ENCODE measurements at regions not wholly inside any gene's neighbourhood (a gene's known extent, or its start where the extent isn't known, plus 50 kb on each side); places are given as distances from the start of the nearest gene placed in this dataset.

DNA sequence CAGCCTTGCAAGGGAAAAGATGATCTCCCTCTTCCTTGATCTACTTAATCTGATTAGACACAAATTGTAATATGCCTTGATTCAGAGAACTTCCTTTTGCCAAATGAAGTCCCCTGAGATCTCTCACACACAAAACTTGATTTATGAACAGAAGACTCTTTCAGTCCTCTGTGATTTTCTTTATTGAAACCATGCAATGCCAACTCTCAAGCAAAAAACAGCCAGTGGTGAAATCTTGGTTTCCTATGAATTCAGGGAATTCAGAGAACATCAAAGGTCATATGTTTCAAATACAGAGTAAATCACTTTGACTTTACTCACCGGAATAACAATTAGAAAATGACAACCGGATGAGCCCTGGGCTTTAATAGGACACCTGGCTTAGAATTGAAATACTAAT, 211.7 kb downstream of the ABHD5 start:
- DNase-seq: no peak

DNA sequence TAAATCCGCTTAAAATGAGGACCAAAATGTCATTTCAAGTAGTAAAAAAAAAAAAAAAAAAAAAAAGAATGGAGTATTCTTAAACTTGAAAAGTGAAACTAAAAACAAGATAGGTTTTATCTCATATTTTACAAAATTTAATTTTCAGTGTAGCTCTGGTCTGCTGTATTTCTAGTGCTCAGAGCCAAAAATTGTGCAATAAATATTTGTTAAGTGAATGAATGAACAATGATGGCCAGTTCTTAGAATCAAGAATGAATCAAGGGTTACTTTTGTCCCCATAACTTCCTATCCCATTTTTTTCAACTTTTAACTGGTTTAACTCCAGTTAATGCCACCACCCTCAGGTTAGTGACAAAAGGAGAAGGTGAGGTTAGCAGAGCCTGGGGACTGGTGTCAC, 214.4 kb downstream of the ABHD5 start:
- no peak for DNase-seq

DNA sequence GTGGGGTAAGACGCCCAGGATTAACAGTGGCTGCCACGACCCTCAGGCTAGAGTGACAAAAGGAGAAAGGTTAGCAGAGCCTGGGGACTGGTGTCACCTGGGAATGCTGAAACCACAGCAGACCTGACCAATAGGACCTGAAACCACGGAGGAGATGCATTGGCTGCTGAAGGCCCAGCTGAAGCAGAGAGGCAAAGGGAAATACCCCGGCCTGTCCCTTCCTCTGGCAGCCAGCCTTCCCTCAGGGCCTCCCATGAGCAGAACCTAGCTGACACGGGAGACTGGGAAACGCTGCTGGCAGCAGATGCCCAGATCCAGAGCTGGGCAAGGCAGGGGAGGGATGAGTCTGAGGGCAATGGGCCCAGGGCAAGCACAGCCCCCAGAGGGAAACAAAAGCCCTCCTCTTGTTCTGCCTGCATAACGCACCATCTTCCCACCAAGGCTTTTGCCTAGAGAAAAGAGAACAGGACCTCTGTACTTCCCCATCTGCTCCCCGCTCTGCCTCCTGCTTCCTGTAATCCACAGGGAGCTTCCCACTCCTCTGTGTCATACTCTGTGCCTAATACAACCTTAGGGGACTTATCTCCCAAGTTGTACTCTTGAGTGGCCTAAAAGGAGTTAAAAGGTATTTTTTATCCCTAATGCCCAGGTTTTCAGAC, 216.2 kb downstream of the ABHD5 start:
- no peak for DNase-seq

DNA sequence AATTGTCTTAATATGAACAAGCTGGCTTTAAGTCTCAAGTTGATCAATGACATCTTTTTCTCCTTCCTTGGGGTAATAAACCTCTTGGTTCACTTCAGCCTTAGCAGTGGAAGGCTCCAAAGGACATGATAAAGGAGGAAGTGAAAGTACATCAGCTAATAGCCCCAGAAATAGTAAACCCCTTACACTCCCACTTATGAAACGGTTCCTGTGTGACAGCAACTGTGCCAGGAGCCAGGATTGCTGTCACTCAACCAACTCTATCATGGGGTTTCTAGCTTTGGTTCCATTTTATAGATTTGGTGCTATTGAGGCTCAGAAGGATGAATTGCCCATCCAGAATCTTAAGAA, 216.7 kb downstream of the ABHD5 start:
- DNase-seq: no peak

DNA sequence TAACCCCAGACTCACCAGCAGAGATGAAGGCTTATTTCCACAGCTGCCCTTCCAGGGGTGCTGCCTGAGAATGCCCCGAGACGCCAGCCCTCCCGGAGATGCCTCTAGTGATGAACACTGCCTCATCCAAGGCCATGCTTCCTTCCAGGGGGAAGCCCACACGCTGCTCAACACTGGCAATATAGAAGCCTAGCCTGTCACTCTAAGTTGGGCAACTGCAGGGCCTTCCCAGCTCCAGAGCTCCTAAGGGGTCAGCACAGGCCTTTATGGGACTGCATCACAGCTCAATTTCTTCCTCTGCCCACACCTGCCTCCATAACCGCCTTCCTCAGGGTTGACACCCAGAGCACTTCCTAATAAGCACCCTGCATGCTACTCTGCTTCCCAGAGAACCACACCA, 217.7 kb downstream of the ABHD5 start:
- DNase-seq: no peak

DNA sequence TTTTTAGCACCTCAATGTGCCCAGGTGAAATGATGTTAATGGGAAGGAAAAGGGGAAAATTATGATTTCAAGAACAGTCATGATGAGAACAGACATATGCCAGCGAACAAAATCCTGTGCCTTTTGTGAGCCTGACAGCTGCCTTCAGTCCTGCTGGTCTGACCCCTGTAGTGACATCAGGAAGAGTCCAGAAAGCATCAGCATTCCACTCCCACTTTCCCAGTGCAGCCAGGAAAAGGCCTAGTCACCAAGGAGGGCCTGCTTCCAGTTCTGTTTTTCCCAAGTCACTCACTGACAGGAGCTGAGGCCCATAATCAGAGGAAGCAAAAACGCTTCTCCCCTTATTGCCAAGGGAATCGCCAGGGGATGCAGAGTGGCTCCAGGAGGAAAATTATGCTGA, 218.4 kb downstream of the ABHD5 start:
- no peak for DNase-seq

DNA sequence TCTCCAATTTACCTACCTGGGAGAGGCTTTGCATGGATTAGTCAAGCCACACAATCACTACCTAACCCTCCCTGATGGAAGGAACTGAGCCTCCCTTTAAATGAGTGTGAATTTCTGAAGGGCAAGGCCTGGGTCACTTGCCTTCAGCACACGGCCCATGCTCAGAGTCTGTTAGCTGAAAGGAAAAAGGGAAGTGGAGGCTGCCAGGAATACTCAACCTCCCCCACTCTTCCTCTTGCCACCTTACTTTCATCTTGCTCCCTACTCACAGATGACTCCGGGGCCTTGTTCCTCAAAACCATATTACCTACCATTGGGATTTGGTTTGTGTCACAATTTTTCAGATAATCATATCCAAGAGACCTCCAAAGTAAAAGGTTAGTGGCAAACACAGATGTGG, 220.0 kb downstream of the ABHD5 start:
- no peak for DNase-seq

DNA sequence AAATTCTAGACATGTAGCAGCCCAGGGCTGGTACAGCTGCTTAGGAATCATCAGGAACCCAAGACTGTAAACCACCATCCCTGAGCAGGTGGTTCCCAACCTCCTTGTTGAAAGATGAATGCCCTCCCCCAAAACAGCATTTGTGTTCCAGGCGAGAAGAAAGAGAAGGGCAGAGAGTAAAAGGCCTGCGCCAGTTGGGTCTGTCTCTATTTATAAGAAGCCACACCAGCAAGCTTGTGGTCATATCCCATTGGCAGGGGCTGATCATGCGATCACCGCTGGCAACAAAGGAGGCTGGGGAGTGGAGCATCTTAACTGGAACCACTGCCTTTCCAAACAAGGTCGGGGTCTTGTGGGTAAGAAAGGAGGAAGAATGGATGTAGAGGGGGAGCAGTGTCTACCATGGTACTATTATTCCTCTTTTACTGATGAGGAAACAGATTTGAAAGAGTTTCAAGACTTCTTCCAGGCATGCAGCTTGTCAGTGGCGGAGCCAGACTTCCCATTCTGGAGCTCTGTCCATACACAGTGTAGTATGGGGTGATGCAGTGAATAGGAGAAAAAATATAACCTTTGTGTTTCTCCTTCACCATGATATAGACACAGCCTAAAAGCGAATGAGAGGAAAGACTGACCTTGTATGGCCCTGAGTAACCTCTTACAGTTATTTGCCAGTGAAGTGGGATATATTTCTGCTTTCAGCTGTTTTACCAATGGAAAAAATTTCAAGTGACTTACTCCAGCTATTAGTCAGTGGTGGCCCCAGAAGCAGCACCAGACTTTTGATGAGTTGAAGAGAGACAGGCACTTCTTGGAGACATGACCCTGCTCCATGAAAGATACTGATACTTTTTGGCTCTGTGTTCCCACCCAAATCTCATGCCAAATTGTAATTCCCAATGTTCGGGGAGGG, 222.6 kb downstream of the ABHD5 start:
- DNase-seq: no peak

DNA sequence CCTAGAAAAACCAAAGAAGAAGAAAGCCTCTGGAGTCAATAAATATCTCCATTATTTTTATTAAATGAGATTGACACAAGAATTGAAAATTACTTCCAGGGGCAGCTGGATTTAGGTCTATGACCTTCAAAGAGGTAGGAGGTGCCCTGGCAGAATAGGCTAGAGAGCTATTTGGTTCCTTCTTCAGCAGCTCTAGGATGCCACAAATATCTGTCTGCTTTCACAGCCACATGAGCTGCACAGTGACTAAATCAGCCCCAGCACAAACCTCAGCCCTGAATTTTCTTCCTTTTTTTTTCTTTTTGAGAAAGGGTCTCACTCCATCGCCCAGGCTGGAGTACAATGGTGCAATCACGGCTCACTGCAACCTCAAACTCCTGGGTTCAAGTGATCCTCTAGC, 223.5 kb downstream of the ABHD5 start:
- DNase-seq: no peak

DNA sequence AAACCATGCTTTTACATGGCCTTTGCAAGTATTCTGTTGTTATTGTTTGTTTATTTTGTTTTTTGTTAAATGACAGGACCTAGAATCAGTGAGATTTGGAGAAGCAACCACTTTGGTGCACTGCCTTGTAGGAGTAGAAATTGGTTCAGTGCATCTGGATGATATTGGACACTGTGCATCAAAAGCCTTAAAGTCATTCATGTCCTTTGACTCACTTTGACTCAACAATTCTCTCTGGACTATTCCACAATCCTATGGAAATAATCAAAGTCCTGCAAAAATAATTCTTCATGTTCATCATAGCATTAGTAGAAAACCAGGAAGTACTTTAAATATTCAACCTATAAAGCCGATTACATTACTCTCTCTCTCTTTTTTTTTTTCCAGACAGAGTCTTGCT, 224.8 kb downstream of the ABHD5 start:
- no peak for DNase-seq

DNA sequence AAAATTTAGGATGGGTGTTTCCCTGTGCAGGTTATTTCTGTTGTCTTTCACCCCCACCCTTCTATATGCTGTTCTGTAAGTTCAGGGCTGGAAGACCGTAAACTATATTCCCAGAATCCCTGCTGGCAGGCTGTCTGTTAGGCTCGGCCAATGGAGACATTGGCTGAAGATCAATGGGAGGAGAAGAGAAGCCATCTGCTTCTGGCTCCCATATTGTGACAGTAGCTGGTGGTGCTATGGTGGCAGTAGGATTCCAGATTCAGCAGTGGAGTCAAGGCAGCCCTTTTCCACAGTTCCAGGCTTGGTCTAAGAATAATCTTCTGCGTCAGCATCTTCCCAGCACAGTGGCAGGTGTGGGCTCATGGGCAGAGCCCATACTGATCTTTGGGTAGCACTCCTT, 226.6 kb downstream of the ABHD5 start:
- DNase-seq: no peak

DNA sequence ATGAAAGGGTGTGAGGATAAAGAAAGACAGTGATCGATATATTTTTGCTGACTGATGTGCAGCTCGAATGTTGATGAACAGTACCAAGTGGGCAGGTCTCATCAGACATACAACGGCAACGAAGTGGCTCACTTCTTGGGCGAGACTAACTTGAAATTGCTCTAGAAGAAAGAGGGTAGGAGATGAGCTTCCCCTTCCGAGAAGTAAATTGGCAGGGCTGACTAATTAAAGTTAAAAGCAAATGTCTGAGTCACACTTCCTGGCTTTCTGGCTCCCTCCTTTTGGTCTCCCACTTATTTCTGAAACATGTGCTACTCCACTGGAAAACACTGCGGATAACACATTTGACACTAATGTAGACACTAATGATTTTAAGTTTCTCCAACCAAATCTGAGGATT, 228.3 kb downstream of the ABHD5 start:
- DNase-seq: no peak

DNA sequence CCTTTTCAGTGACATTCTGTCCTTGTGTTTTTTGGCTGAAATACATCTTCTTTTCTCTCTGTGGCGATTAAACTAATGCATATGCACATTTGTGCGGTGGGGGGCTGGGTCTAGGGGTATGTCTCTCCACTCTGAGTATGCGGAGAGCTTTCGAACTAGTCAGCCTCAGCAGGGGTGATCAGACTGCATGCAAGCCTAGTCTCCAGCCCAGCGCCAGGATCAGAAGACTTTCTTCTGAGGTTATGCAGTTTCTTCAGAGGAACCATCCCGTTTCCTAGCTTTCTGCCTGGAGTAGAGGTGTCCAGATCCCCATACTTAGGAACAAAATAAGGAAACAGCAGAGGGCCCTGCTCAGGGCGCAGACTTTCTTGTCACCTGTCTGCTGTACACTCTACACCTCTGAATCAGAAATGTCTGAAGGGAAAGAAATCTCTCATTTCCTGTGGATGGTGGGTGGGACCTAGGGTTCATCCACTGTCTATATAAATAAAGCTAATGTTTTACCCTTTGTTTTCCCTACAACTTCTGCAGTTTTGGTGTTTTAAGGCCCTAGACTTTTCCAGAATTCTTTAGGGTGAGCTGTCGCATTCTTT, 230.4 kb downstream of the ABHD5 start:
- no peak for DNase-seq

DNA sequence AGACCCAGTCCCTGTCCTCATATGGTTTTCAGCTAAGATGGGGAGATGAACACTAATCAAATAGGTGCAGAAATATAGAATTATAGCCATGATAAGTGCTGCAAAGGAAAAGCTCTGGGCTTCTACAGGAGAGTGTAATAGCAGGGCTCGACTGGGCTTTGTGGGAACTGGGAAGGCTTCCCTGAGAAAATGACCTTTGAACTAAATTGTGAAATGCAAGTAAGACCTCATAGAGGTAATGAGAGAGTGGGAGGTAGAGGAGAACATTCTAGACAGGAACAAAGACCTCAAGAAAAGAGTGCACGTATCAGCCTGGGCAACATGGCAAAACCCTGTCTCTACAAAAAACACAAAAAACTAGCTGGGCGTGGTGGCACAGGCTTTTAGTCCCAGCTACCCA, 231.6 kb downstream of the ABHD5 start:
- DNase-seq: no peak

DNA sequence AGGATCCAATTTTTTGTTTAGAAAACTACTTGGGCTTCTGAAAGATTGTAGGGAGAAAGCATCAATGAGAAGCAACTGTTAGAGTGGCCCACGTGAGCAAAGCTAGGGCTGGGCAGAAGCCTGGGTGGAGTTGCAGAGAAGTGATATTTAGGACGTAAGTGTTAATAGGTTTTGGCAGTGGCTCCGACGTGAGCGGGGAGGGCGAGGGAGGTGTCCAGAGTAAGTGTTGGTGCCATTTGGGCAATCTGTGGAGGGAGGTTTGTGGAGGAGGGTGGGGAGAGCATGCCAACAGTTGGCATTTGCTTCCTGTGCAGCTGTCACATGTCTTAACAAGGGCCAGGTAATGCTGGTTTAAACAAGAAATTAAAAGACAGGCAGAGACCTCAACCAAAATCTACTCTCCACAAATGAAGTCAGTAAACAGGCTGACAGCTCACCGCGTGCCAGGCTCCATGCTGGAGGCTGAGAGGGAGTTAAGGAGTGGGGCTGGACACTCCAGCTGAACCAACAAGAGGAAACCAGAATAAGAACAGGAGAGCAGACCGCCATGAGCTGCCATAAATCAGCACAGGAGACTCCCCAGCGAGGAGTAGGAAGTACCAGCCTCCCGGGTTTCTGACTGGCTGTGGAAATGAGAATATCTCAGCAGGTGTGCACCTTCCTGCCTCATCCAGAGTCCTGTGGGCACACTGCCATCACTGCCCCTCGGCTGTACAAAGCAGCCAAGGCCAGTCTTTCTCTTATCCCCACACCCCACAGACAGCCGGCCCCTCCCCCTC, 232.6 kb downstream of the ABHD5 start:
- no peak for DNase-seq

DNA sequence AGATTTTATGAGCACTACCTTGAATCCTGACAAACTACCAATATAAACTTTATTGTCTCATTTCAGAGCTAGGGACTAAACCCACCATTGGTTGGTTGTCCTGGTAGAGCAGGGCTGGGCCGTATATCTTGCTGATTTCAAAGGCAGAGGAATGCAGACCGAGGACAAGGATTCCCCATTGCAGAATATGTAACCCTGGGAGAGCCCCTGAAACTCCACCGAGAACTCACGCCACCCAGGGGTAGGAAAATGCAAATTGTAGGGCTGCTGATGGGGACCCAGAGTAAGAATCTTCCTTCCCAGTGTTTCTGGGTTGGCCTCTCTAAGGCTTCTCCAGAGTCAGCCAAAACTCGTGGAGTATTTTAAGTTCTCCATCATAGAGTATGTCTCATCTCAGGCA, 235.3 kb downstream of the ABHD5 start:
- no peak for DNase-seq

DNA sequence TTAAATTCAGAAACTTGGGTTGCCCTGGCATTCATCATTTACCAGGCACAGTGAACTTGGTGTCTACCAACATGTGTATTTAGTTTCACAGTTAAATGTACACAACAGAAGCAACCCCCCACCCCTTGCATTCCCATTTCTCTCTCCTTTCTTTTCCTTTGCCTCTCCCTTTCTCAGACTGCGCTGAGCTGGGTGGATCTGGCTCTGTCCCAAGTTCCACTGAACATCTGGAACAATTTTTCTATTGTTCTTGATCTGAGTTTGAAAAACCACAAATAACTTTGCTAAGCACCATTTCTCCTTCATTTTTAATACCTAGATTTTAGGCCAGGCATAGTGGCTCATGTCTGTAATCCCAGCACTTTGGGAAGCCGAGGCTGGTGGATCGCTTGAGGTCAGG, 242.2 kb downstream of the ABHD5 start:
- DNase-seq: no peak

DNA sequence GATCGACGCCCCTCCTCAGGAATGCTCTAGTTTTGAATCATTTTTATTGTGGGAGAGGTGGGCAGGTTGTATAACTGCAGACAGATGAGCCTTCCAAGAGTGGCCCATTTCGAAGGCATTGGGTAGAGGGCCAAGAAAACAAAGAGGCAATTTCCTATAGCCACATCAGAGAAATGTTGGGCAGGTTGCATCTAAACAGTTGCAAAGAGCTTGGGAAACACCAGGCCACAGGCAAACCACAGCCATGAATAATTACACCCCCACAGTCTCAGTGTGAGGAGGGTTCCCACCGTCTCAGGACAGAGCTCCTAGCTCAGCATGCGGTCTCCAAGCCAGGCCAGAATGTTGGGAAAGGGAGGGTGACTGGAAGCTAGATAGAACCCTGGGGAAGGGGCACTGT, 257.3 kb downstream of the ABHD5 start:
- no peak for DNase-seq

DNA sequence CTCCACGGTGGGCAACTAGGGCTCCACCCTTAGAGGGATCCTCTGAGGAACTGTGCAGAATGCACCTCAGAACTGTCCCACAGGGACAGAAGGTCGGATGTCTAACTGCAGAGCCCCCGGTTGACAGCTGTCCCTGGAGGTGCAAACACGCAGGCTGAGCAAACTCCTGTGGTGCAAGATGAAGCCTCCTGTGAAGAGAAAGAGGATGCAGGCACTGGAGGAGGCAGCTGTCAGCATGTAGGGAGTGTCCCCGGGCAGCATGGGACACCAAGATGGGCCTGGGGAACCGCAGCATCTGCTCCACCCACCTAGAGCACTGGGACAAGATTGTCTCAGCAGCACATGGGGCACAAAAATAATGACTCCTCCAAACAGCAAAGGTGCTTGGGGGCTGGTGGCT, 258.9 kb downstream of the ABHD5 start:
- no peak for DNase-seq

DNA sequence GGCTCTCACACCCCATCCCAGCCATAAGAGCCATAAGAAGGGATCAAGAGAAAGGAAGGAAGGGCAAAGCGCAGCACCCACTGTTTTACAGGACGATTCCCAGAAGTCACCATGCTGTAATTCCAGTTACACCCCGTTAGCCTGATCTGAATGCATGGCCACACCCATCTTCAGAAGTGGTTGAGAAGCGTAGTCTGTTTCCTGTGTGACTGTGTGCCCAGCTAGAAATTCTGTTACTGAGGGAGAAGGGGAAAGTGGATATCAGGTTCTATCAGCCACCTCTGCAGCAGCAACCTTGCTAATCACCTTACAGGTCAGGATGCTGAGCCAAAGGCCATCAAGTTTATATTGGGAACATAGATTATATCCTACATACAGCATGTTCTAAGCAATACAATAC, 260.0 kb downstream of the ABHD5 start:
- no peak for DNase-seq

DNA sequence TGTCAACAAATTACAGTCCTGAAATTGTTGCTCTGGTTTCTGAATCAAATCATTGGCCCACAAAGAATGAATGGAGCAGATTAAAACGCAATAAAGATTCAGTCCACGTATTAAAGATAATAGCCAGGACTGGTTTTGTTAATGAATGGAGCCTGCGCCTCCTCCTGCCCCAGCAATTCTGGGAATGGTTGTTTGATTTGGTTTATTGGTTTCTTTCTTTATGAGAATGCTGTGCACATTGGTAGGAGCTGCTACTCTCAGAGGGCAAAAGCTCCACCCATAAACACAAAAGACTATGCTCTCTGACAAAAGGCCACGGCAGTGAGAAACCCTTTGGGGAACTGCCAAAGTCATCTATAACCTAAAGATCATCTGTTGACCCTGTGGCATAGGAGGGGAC, 261.1 kb downstream of the ABHD5 start:
- DNase-seq: no peak

DNA sequence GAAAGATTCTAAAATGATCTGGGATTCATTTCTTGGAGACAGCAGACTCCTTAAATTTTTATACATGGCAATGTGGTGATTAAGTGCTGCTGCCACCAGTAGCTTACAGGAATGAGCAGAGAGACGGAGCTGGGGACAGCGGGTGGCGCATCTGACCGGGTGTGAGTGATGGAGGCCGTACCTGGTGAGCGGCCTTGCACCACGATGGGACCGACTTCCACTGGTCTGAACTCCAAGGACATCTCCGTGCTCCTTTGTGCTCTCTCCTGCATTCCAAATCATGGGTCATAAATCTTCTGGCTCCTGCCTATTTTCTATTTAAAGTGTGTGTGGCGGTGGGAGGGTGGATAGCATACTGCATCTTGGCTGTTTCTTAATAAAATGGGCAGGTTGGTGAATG, 262.6 kb downstream of the ABHD5 start:
- DNase-seq: no peak

Data from activated naive CD4-positive, alpha-beta T cell treated with anti-CD3 and anti-CD28 coated beads, Interleukin-2, amount 50 U/mL, for 16 hours (primary cell).